GM12801 (cell line): ENCODE measurements at regions not wholly inside any gene's neighbourhood (a gene's known extent, or its start where the extent isn't known, plus 50 kb on each side); places are given as distances from the start of the nearest gene placed in this dataset.

Experiments used
- CTCF ChIP-seq: IDR thresholded peaks from one replicate; pipeline ENCODE4 v1.5.1; 2011; ENCODE audit warnings: control low read depth; ENCODE audit not compliant: insufficient read length; ENCODE audit errors: extremely low read depth

- TF ChIP-seq CTCF, result no peak
Observed at GRCh38 chr5:162242416-162242815, 174.8 kb downstream of the GABRG2 start.

GRCh38 chr5:162243651-162244050 lies 176.1 kb downstream of the GABRG2 start:
- no peak for TF ChIP-seq CTCF

GRCh38 chr5:162248107-162248713 lies 180.6 kb downstream of the GABRG2 start:
- no peak for TF ChIP-seq CTCF

GRCh38 chr5:162256711-162257110 lies 189.1 kb downstream of the GABRG2 start:
- no peak for TF ChIP-seq CTCF

GRCh38 chr5:162268694-162269481 lies 201.3 kb downstream of the GABRG2 start:
- TF ChIP-seq CTCF, result no peak

- no peak for TF ChIP-seq CTCF
Observed at GRCh38 chr5:162272417-162272816, 204.8 kb downstream of the GABRG2 start.

GRCh38 chr5:162274679-162275078 lies 207.1 kb downstream of the GABRG2 start:
- TF ChIP-seq CTCF, result no peak
